ENCODE measurements at regions not wholly inside any gene's neighbourhood (a gene's known extent, or its start where the extent isn't known, plus 50 kb on each side); places are given as distances from the start of the nearest gene placed in this dataset.
"Not testable (repeated sequence)": the region's sequence is repeated elsewhere in the genome, so short reads cannot be mapped to it uniquely, and the experiment has no call there.

- no peaks in the 10 kb centered on the region for H3K36me3 ChIP-seq (ENCODE audit: insufficient read depth, low read length)
- H3F3A ChIP-seq (ENCODE audit: insufficient read depth, low read length), result no peaks in the 10 kb centered on the region
- no peaks in the 10 kb centered on the region for H4K20me1 ChIP-seq (ENCODE audit: insufficient read depth, low read length)
- H3K9me2 ChIP-seq (ENCODE audit: low read depth, low read length), result no peaks in the 10 kb centered on the region
- no peak overlapping the region for H2AFZ ChIP-seq (ENCODE audit: low read length)
- no peaks in the 10 kb centered on the region for H3K79me2 ChIP-seq (ENCODE audit: insufficient read depth, low read length)
- H3K4me1 ChIP-seq (ENCODE audit: insufficient read depth, low read length, severe bottlenecking), result no peaks in the 10 kb centered on the region
- no peaks in the 10 kb centered on the region for H3K27me3 ChIP-seq (ENCODE audit: insufficient read depth, low read length)
- H3K9ac ChIP-seq (ENCODE audit: low read length), result no peak overlapping the region
- TF ChIP-seq EZH2 (IDR thresholded peaks at IDR 0.05; ENCODE audit: borderline replicate concordance, low read length) (no peak), CTCF (IDR thresholded peaks at IDR 0.05; ENCODE audit: low read length) (no peak)
- H3K27ac ChIP-seq (ENCODE audit: low read depth, low read length, poor library complexity, severe bottlenecking), result no peak overlapping the region
- no peak overlapping the region for H3K4me3 ChIP-seq (ENCODE audit: low read depth, low read length, poor library complexity, severe bottlenecking)
- H3K4me2 ChIP-seq (ENCODE audit: low read length), result no peak overlapping the region
- no peaks in the 10 kb centered on the region for H3K9me3 ChIP-seq (ENCODE audit: low read length)
Observed at GRCh38 chr1:113298941-113299340, 91.4 kb upstream of the MAGI3 start.

GRCh38 chr1:113302636-113303035 is 87.7 kb upstream of the MAGI3 start:
- no peaks in the 10 kb centered on the region for H3K27me3 ChIP-seq (ENCODE audit: insufficient read depth, low read length)

GRCh38 chr1:113303267-113303666 is 87.0 kb upstream of the MAGI3 start:
- Histone ChIP-seq H3K4me3 (ENCODE audit: low read depth, low read length, poor library complexity, severe bottlenecking) (no peak overlapping the region), H2AFZ (ENCODE audit: low read length) (no peak overlapping the region), H3K36me3 (ENCODE audit: insufficient read depth, low read length) (no peaks in the 10 kb centered on the region), H3K9ac (ENCODE audit: low read length) (no peak overlapping the region), H3K79me2 (ENCODE audit: insufficient read depth, low read length) (no peaks in the 10 kb centered on the region), H3K27ac (ENCODE audit: low read depth, low read length, poor library complexity, severe bottlenecking) (no peak overlapping the region), H3K4me1 (ENCODE audit: insufficient read depth, low read length, severe bottlenecking) (no peaks in the 10 kb centered on the region), H4K20me1 (ENCODE audit: insufficient read depth, low read length) (no peaks in the 10 kb centered on the region), H3K9me3 (ENCODE audit: low read length) (no peaks in the 10 kb centered on the region), H3F3A (ENCODE audit: insufficient read depth, low read length) (no peaks in the 10 kb centered on the region), H3K9me2 (ENCODE audit: low read depth, low read length) (no peaks in the 10 kb centered on the region), H3K27me3 (ENCODE audit: insufficient read depth, low read length) (no peaks in the 10 kb centered on the region), H3K4me2 (ENCODE audit: low read length) (no peak overlapping the region)
- no peak for TF ChIP-seq CTCF (IDR thresholded peaks at IDR 0.05; ENCODE audit: low read length)
- TF ChIP-seq EZH2 (IDR thresholded peaks at IDR 0.05; ENCODE audit: borderline replicate concordance, low read length), result no peak

More at GRCh38 chr1:113302636-113303035, 87.7 kb upstream of the MAGI3 start:
- H4K20me1 ChIP-seq (ENCODE audit: insufficient read depth, low read length), result no peaks in the 10 kb centered on the region
- no peaks in the 10 kb centered on the region for H3K9me2 ChIP-seq (ENCODE audit: low read depth, low read length)
- no peaks in the 10 kb centered on the region for H3K79me2 ChIP-seq (ENCODE audit: insufficient read depth, low read length)
- no peak overlapping the region for H2AFZ ChIP-seq (ENCODE audit: low read length)
- TF ChIP-seq EZH2 (IDR thresholded peaks at IDR 0.05; ENCODE audit: borderline replicate concordance, low read length) (no peak), CTCF (IDR thresholded peaks at IDR 0.05; ENCODE audit: low read length) (no peak)
- no peak overlapping the region for H3K4me3 ChIP-seq (ENCODE audit: low read depth, low read length, poor library complexity, severe bottlenecking)
- no peaks in the 10 kb centered on the region for H3K9me3 ChIP-seq (ENCODE audit: low read length)
- no peaks in the 10 kb centered on the region for H3K4me1 ChIP-seq (ENCODE audit: insufficient read depth, low read length, severe bottlenecking)
- no peaks in the 10 kb centered on the region for H3K36me3 ChIP-seq (ENCODE audit: insufficient read depth, low read length)
- H3K27ac ChIP-seq (ENCODE audit: low read depth, low read length, poor library complexity, severe bottlenecking), result no peak overlapping the region
- no peak overlapping the region for H3K9ac ChIP-seq (ENCODE audit: low read length)
- H3K4me2 ChIP-seq (ENCODE audit: low read length), result no peak overlapping the region
- H3F3A ChIP-seq (ENCODE audit: insufficient read depth, low read length), result no peaks in the 10 kb centered on the region

- H2AFZ ChIP-seq (ENCODE audit: low read length); H3K4me1 ChIP-seq (ENCODE audit: insufficient read depth, low read length, severe bottlenecking); H4K20me1 ChIP-seq (ENCODE audit: insufficient read depth, low read length); H3K9me3 ChIP-seq (ENCODE audit: low read length); H3K9me2 ChIP-seq (ENCODE audit: low read depth, low read length); H3K27me3 ChIP-seq (ENCODE audit: insufficient read depth, low read length); H3K9ac ChIP-seq (ENCODE audit: low read length); H3K4me2 ChIP-seq (ENCODE audit: low read length); H3K4me3 ChIP-seq (ENCODE audit: low read depth, low read length, poor library complexity, severe bottlenecking); H3K27ac ChIP-seq (ENCODE audit: low read depth, low read length, poor library complexity, severe bottlenecking); H3F3A ChIP-seq (ENCODE audit: insufficient read depth, low read length); H3K36me3 ChIP-seq (ENCODE audit: insufficient read depth, low read length); H3K79me2 ChIP-seq (ENCODE audit: insufficient read depth, low read length): not testable (repeated sequence)
Observed at GRCh38 chr1:113305029-113305428, 85.3 kb upstream of the MAGI3 start.

Measured in OCI-LY1 (cell line).